Stimulated activated naive CD8-positive, alpha-beta T cell treated with anti-CD3 and anti-CD28 coated beads, Interleukin-15, amount 100 ng/mL, for 72 hours (primary cell): ENCODE measurements at regions not wholly inside any gene's neighbourhood (a gene's known extent, or its start where the extent isn't known, plus 50 kb on each side); places are given as distances from the start of the nearest gene placed in this dataset.

Experiments
- ATAC-seq: fragments of 150-1000 bp; cut with Tn5 transposase; 2 replicates; pipeline ENCODE4 v1.10.0; 2021; ENCODE audit warnings: mild to moderate bottlenecking, moderate library complexity
- DNase-seq, 2 donors: peaks; one replicate each; pipeline ENCODE4 v3.0.0; 2021 to 2022
- H3K27ac Mint-ChIP-seq, 2 donors: one replicate each; pipeline ENCODE4 v1.8.0; 2022; ENCODE audit warnings: mild to moderate bottlenecking in 2 of 2, mixed read lengths in 2 of 2, moderate library complexity in 2 of 2
- H3K27me3 Mint-ChIP-seq: one replicate; pipeline ENCODE4 v1.8.0; 2022; ENCODE audit warnings: mixed read lengths
- H3K4me1 Mint-ChIP-seq: one replicate; pipeline ENCODE4 v1.8.0; 2022; ENCODE audit warnings: mild to moderate bottlenecking, mixed read lengths
- H3K4me3 Mint-ChIP-seq, 2 donors: one replicate each; pipeline ENCODE4 v1.8.0; 2022; ENCODE audit warnings: mild to moderate bottlenecking in 2 of 2, mixed read lengths in 2 of 2, moderate library complexity in 1 of 2
- H3K9me3 Mint-ChIP-seq, 2 donors: one replicate each; pipeline ENCODE4 v1.8.0; 2022; ENCODE audit warnings: mixed read lengths in 2 of 2

- peak; percentile 31 for ATAC-seq
- Mint-ChIP-seq H3K27me3 (no peaks in the 10 kb centered on the region), H3K4me3 (no peak overlapping the region), H3K4me1 (no peaks in the 10 kb centered on the region), H3K9me3 (peaks cover 7 to 8% of the 10 kb centered on the region in 2 donors), H3K27ac (peak overlapping the region in 1 of 2 donors; percentile 76)
- DNase-seq: no peak
These were observed 61.5 kb upstream of the TTC34 start for GRCh38 chr1:2862814-2863647.

DNA sequence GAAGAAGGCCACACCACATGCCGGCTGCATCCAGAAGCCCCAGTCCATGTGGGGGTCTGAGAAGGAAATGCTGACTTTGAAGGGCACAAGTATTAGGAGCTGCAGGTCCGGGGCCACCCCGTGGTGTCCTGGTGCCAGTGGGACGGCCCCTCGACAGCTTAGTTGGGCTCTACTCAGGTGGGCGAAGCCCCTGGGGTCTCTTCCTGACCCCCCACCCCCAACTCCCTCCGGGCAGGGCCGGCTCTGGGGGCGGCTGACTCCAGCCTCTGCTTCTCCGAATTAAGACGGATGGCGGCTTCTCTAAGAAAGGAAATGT, 62.1 kb upstream of the TTC34 start:
- peaks cover 6 to 7% of the 10 kb centered on the region in 2 donors for H3K9me3 Mint-ChIP-seq
- no peak overlapping the region for H3K4me3 Mint-ChIP-seq
- H3K27ac Mint-ChIP-seq: no peak overlapping the region

DNA sequence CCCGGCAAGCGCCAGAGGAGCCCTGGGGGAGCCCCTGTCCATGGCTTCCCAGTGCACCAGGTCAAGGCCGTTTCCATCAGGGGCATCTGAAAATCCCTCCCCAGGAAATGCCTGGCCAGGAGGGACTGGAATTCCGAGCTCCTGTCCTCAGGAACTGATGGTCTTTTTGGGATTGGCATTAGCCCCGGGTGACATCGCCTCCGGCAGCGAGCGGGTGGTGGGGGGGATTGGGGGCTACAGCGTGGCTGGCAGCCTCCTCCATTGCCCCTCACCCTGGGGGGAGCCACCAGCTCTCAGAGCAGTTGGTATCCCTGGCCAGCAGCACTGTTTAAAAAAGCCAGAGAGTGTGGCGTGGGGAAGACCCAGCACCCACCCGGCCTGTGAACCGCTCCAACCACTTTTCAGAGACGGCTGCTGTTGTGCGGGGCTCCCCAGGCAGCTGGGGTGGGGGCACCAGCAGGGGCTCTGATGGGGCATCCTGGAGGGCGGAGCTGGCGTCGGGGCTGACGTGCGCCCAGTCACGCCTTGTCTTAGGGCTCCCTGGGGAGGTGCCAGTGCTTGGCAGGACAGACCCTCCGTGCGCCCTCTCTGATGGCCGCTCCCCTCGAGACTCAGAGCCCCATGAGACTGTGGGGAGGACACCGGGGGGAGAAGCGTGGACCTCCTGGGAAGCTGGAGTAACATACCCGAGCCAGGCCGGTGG, 62.9 kb upstream of the TTC34 start:
- DNase-seq (no peak), ATAC-seq (no peak)
- H3K4me1 Mint-ChIP-seq: peaks cover 6% of the 10 kb centered on the region
- H3K4me3 Mint-ChIP-seq: no peak overlapping the region
- H3K9me3 Mint-ChIP-seq: no peaks in the 10 kb centered on the region
- no peaks in the 10 kb centered on the region for H3K27me3 Mint-ChIP-seq
- peak overlapping the region in 1 of 2 donors; percentile 19 for H3K27ac Mint-ChIP-seq

More for the DNA sequence above, 62.1 kb upstream of the TTC34 start:
- DNase-seq: no peak
- Mint-ChIP-seq H3K27me3 (no peaks in the 10 kb centered on the region), H3K4me1 (peaks cover 2% of the 10 kb centered on the region)
- no peak for ATAC-seq

DNA sequence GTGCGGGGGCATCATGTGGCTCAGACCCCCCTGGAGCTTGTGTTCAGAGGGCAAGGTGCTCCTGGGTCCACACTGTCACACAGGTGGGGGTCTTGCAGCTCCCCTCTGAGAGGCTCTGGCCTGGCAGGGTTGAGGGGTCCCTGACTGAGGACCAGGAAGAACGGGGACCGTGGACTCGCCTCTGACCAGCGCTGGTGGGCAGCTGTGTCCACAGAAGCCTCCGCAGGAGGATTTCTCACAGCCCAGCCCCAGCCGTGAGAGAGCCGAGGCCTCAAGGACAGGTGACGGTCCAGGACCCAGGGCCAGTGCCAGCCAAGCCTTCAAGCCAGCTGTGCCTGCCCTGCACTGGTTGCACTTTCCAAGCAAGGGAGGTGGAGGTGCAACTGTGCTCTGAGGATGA, 63.5 kb upstream of the TTC34 start:
- Mint-ChIP-seq H3K27me3 (no peaks in the 10 kb centered on the region), H3K9me3 (peaks cover 0 to 4% of the 10 kb centered on the region in 2 donors), H3K27ac (no peak overlapping the region), H3K4me3 (no peak overlapping the region), H3K4me1 (peaks cover 6% of the 10 kb centered on the region)
- ATAC-seq: no peak
- DNase-seq: no peak

DNA sequence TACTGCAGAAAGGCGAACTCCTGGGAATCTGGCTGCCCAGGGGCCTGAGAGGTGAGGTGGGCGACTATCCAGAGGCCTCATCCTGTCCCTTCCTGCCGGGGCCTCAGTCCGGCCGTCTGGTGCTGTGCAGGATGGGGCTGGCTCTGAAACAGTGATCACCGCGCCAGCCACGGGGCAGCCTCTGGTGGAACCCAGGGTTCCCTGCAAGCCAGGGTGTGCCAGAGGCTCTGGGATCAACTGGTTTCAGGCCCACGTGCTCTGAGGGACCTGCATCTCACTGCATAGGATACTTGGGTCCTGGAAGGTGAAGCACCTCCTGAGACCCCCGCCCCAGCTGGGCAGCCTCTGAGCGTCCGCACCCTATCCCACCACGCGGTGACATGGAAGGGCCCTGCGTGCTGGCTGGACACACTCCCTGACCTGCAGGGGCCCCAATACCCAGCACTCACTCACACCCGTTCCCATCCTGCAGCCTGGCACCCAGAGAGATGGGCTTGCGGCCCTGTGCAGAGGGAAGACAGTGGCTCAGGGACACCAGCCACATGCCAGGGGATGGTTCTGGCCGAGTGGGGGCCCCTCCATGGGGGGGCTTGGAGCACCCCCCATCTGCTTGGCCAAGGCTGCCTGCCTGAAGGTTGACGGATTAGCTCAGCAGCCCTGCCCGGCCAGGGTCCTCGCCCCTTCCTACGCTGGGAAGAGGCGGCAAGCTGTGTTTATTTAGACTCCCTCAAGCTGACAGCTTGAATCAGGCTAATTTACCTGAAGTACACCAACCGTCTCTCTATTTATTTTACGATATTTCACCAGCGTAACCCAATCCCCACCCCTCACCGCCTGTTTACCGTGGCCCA, 64.3 kb upstream of the TTC34 start:
- no peak for DNase-seq
- Mint-ChIP-seq H3K4me3 (no peak overlapping the region), H3K4me1 (peaks cover 6% of the 10 kb centered on the region), H3K9me3 (peaks cover 0 to 12% of the 10 kb centered on the region in 2 donors), H3K27me3 (no peaks in the 10 kb centered on the region), H3K27ac (no peak overlapping the region)
- ATAC-seq: no peak

GRCh38 chr1:2866422-2867086, 65.1 kb upstream of the TTC34 start:
- Mint-ChIP-seq H3K27me3 (no peaks in the 10 kb centered on the region), H3K4me3 (no peak overlapping the region), H3K4me1 (peaks cover 6% of the 10 kb centered on the region), H3K27ac (no peak overlapping the region), H3K9me3 (peaks cover 0 to 20% of the 10 kb centered on the region in 2 donors)
- ATAC-seq: no peak
- DNase-seq: no peak

DNA sequence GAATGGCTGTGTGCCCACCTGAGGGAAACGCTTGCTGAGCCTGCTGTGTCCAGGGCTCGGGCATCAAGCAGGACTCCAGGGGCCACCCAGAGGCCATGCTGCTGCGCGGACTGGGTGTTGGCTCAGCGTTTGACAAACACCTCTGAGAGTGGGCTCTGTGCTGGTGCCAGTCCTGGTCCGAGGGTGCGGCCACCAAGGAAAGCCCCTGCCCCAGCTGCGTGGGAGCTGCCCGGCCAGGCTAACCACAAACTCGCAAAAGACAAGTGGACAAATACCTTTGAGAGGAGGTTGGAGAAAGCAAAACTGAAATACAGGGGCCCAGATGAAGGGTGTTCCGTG, 65.6 kb upstream of the TTC34 start:
- ATAC-seq (no peak), DNase-seq (no peak)
- Mint-ChIP-seq H3K27ac (no peak overlapping the region), H3K4me1 (peaks cover 6% of the 10 kb centered on the region), H3K9me3 (peaks cover 0 to 25% of the 10 kb centered on the region in 2 donors), H3K27me3 (no peaks in the 10 kb centered on the region), H3K4me3 (no peak overlapping the region)

- H3K4me3 Mint-ChIP-seq: no peak overlapping the region
- H3K9me3 Mint-ChIP-seq: peaks cover 0 to 31% of the 10 kb centered on the region in 2 donors
- no peaks in the 10 kb centered on the region for H3K27me3 Mint-ChIP-seq
- H3K27ac Mint-ChIP-seq: no peak overlapping the region
- ATAC-seq (no peak), DNase-seq (no peak)
- peaks cover 6% of the 10 kb centered on the region for H3K4me1 Mint-ChIP-seq
These were observed 66.4 kb upstream of the TTC34 start for GRCh38 chr1:2867861-2868260.

GRCh38 chr1:2868571-2869195, 67.2 kb upstream of the TTC34 start:
- DNase-seq (no peak), ATAC-seq (no peak)
- Mint-ChIP-seq H3K4me3 (no peak overlapping the region), H3K9me3 (peaks cover 0 to 38% of the 10 kb centered on the region in 2 donors), H3K4me1 (peaks cover 6% of the 10 kb centered on the region), H3K27me3 (no peaks in the 10 kb centered on the region), H3K27ac (peak overlapping the region in 1 of 2 donors; percentile 71)

DNA sequence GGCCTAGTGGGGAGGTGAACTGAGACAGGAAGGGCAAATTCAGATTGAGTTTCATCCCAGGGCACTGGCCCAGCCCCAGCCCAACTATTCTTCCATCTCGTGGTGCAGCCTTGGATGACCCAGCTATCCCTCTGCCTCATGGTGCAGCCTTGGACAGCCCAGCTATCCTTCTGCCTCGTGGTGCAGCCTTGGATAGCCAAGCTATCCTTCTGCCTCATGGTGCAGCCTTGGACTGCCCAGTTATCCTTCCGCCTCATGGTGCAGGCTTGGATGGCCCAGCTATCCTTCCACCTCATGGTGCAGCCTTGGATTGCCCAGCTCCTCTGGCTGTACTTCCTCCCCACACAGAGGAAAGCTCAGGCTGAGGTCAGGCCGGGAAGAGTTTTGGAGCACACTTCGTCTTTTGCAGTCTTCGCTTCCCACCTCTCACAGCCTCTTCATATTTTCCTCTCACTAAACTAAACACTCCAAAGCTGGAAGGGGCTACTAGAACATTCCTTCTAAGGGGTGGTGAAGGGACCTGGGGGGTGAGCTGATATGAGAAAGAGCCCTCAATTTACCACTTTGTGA, 69.8 kb upstream of the TTC34 start:
- H3K27me3 Mint-ChIP-seq: no peaks in the 10 kb centered on the region
- no peak overlapping the region for H3K4me3 Mint-ChIP-seq
- no peak for DNase-seq
- H3K27ac Mint-ChIP-seq: no peak overlapping the region
- peaks cover 0 to 38% of the 10 kb centered on the region in 2 donors for H3K9me3 Mint-ChIP-seq
- no peak for ATAC-seq
- H3K4me1 Mint-ChIP-seq: peaks cover 6% of the 10 kb centered on the region

- no peaks in the 10 kb centered on the region for H3K4me1 Mint-ChIP-seq
- DNase-seq: no peak
- peaks cover 0 to 38% of the 10 kb centered on the region in 2 donors for H3K9me3 Mint-ChIP-seq
- no peak overlapping the region for H3K27ac Mint-ChIP-seq
- no peak for ATAC-seq
- no peak overlapping the region for H3K4me3 Mint-ChIP-seq
- H3K27me3 Mint-ChIP-seq: no peaks in the 10 kb centered on the region
These were observed 72.7 kb upstream of the TTC34 start for GRCh38 chr1:2874207-2874606.

- DNase-seq (no peak), ATAC-seq (no peak)
- Mint-ChIP-seq H3K4me1 (no peaks in the 10 kb centered on the region), H3K9me3 (peaks cover 0 to 36% of the 10 kb centered on the region in 2 donors), H3K27me3 (no peaks in the 10 kb centered on the region), H3K4me3 (no peak overlapping the region), H3K27ac (no peak overlapping the region)
These were observed 73.4 kb upstream of the TTC34 start for GRCh38 chr1:2874607-2875480.

- Mint-ChIP-seq H3K9me3 (peaks cover 0 to 25% of the 10 kb centered on the region in 2 donors), H3K27me3 (no peaks in the 10 kb centered on the region), H3K27ac (no peak overlapping the region), H3K4me3 (no peak overlapping the region), H3K4me1 (no peaks in the 10 kb centered on the region)
- ATAC-seq: no peak
- DNase-seq: no peak
These were observed 74.4 kb upstream of the TTC34 start for GRCh38 chr1:2875707-2876561.
